ENCODE measurements at regions not wholly inside any gene's neighbourhood (a gene's known extent, or its start where the extent isn't known, plus 50 kb on each side); places are given as distances from the start of the nearest gene placed in this dataset.
"Not testable (repeated sequence)": the region's sequence is repeated elsewhere in the genome, so short reads cannot be mapped to it uniquely, and the experiment has no call there.

- TF ChIP-seq POLR2AphosphoS5 (IDR thresholded peaks at IDR 0.05) (no peak), CTCF (IDR thresholded peaks at IDR 0.05) (no peak)
- Histone ChIP-seq H3K4me1 (no peaks in the 10 kb centered on the region), H3K36me3 (no peaks in the 10 kb centered on the region), H3K27ac (no peak overlapping the region), H3K27me3 (no peaks in the 10 kb centered on the region), H3K9me3 (no peaks in the 10 kb centered on the region), H3K4me3 (no peak overlapping the region)
- 81 to 91% methylated on average over 2 of the region's 2 CpGs for WGBS, 2 donors
- intact Hi-C loops (cut with DNase I) = no loop called here
- no peak for DNase-seq
These were observed 90.1 kb upstream of the PRR23C start for GRCh38 chr3:139134678-139135372.

GRCh38 chr3:139135657-139136056 lies 91.0 kb upstream of the PRR23C start:
- Histone ChIP-seq H3K27me3 (no peaks in the 10 kb centered on the region), H3K4me1 (no peaks in the 10 kb centered on the region), H3K36me3 (no peaks in the 10 kb centered on the region), H3K27ac (no peak overlapping the region), H3K9me3 (no peaks in the 10 kb centered on the region), H3K4me3 (no peak overlapping the region)
- no peak for DNase-seq
- intact Hi-C loops (cut with DNase I) = no loop called here
- TF ChIP-seq POLR2AphosphoS5 (IDR thresholded peaks at IDR 0.05) (no peak), POLR2A (IDR thresholded peaks at IDR 0.05) (no peak), CTCF (IDR thresholded peaks at IDR 0.05) (no peak), EP300 (IDR thresholded peaks at IDR 0.05) (no peak)

GRCh38 chr3:139136469-139137202 lies 91.9 kb upstream of the PRR23C start:
- DNase-seq = no peak
- Histone ChIP-seq H3K27me3 (no peaks in the 10 kb centered on the region), H3K4me1 (no peaks in the 10 kb centered on the region), H3K36me3 (no peaks in the 10 kb centered on the region), H3K4me3 (no peak overlapping the region), H3K27ac (no peak overlapping the region), H3K9me3 (no peaks in the 10 kb centered on the region)
- 74 to 88% methylated on average over 7 of the region's 7 CpGs for WGBS, 2 donors
- no peak for TF ChIP-seq EP300 (IDR thresholded peaks at IDR 0.05)
- no peak for TF ChIP-seq POLR2AphosphoS5 (IDR thresholded peaks at IDR 0.05)
- no peak for TF ChIP-seq POLR2A (IDR thresholded peaks at IDR 0.05)
- no peak for TF ChIP-seq CTCF (IDR thresholded peaks at IDR 0.05)
- intact Hi-C loops (cut with DNase I) = no loop called here

- intact Hi-C loops (cut with DNase I) = no loop called here
- no peaks in the 10 kb centered on the region for H3K9me3 ChIP-seq
- no peaks in the 10 kb centered on the region for H3K36me3 ChIP-seq
- H3K4me3 ChIP-seq = no peak overlapping the region
- H3K27me3 ChIP-seq = no peaks in the 10 kb centered on the region
- H3K27ac ChIP-seq = no peak overlapping the region
- no peak for TF ChIP-seq POLR2A (IDR thresholded peaks at IDR 0.05)
- TF ChIP-seq EP300 (IDR thresholded peaks at IDR 0.05) = no peak
- no peak for TF ChIP-seq CTCF (IDR thresholded peaks at IDR 0.05)
- TF ChIP-seq POLR2AphosphoS5 (IDR thresholded peaks at IDR 0.05) = no peak
- no peaks in the 10 kb centered on the region for H3K4me1 ChIP-seq
- no peak for DNase-seq
These were observed 95.9 kb upstream of the PRR23C start for GRCh38 chr3:139140553-139140952.

- H3K36me3 ChIP-seq; H3K4me3 ChIP-seq; H3K9me3 ChIP-seq; H3K4me1 ChIP-seq; DNase-seq; intact Hi-C loops (cut with DNase I); H3K27me3 ChIP-seq; H3K27ac ChIP-seq: not testable (repeated sequence)
- WGBS, 2 donors = 82 to 89% methylated on average over 4 of the region's 4 CpGs
These were observed 101.3 kb upstream of the PRR23C start for GRCh38 chr3:139145980-139146379.

Data from sigmoid colon (tissue), 6 donors.